ENCODE measurements at regions not wholly inside any gene's neighbourhood (a gene's known extent, or its start where the extent isn't known, plus 50 kb on each side); places are given as distances from the start of the nearest gene placed in this dataset.

DNA sequence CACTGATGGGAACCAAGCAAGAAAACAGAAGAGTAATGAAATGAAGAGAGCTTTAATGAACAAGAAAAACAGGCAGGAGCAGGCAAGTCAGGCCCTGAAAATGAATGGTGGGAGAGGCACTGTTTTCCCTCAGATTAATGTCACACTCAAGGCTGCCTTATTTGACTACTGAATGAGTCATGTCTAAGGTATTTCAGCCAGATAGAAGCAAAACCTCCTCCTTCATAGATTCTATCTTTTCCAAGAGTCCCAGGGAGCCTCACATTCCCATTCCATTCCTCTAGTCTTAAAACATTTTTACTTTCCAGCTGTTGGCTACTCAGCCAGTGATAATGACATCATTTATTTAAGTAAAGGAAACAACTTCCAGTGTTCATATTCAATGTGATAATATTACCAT, 228.4 kb upstream of the NRIP1 start:
- in situ Hi-C loops (cut with HindIII; ENCODE audit: extremely low pct_ligation_motif_present, low pct_unique_long_range_greater_than_20kb): no loop called here
- no peak overlapping the region for H3K27ac ChIP-seq (ENCODE audit: extremely low read length, insufficient read depth, low read length)
- H3K27me3 ChIP-seq (ENCODE audit: control insufficient read depth in 1 of 2, insufficient read depth in 2 of 2, low read length in 2 of 2): no peaks in the 10 kb centered on the region
- TF ChIP-seq, protein P1, sequence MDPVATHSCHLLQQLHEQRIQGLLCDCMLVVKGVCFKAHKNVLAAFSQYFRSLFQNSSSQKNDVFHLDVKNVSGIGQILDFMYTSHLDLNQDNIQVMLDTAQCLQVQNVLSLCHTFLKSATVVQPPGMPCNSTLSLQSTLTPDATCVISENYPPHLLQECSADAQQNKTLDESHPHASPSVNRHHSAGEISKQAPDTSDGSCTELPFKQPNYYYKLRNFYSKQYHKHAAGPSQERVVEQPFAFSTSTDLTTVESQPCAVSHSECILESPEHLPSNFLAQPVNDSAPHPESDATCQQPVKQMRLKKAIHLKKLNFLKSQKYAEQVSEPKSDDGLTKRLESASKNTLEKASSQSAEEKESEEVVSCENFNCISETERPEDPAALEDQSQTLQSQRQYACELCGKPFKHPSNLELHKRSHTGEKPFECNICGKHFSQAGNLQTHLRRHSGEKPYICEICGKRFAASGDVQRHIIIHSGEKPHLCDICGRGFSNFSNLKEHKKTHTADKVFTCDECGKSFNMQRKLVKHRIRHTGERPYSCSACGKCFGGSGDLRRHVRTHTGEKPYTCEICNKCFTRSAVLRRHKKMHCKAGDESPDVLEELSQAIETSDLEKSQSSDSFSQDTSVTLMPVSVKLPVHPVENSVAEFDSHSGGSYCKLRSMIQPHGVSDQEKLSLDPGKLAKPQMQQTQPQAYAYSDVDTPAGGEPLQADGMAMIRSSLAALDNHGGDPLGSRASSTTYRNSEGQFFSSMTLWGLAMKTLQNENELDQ (CRISPR knock-in tag; IDR thresholded peaks at IDR 0.05; ENCODE audit: borderline replicate concordance): no peak
- TF ChIP-seq FOSL1 (CRISPR knock-in tag; IDR thresholded peaks at IDR 0.05; ENCODE audit: borderline replicate concordance): peak; percentile 60
- no peak for TF ChIP-seq ZNF205 (CRISPR knock-in tag; IDR thresholded peaks at IDR 0.05)
- TF ChIP-seq RAD51 (IDR thresholded peaks at IDR 0.05; ENCODE audit: borderline replicate concordance): no peak
- TF ChIP-seq ZNF350 (CRISPR knock-in tag; IDR thresholded peaks at IDR 0.05; ENCODE audit: borderline replicate concordance, low read depth): no peak
- TF ChIP-seq SETDB1 (CRISPR knock-in tag; IDR thresholded peaks at IDR 0.05; ENCODE audit: borderline replicate concordance): no peak
- no peak for TF ChIP-seq AGO2 (optimal IDR thresholded peaks at IDR 0.05; ENCODE audit: low read depth, low read length)
- TF ChIP-seq, protein P2, sequence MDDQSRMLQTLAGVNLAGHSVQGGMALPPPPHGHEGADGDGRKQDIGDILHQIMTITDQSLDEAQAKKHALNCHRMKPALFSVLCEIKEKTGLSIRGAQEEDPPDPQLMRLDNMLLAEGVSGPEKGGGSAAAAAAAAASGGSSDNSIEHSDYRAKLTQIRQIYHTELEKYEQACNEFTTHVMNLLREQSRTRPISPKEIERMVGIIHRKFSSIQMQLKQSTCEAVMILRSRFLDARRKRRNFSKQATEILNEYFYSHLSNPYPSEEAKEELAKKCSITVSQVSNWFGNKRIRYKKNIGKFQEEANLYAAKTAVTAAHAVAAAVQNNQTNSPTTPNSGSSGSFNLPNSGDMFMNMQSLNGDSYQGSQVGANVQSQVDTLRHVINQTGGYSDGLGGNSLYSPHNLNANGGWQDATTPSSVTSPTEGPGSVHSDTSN (CRISPR knock-in tag; IDR thresholded peaks at IDR 0.05; ENCODE audit: borderline replicate concordance): no peak
- TF ChIP-seq ZNF446 (CRISPR knock-in tag; IDR thresholded peaks at IDR 0.05): no peak
- TF ChIP-seq, protein P3, sequence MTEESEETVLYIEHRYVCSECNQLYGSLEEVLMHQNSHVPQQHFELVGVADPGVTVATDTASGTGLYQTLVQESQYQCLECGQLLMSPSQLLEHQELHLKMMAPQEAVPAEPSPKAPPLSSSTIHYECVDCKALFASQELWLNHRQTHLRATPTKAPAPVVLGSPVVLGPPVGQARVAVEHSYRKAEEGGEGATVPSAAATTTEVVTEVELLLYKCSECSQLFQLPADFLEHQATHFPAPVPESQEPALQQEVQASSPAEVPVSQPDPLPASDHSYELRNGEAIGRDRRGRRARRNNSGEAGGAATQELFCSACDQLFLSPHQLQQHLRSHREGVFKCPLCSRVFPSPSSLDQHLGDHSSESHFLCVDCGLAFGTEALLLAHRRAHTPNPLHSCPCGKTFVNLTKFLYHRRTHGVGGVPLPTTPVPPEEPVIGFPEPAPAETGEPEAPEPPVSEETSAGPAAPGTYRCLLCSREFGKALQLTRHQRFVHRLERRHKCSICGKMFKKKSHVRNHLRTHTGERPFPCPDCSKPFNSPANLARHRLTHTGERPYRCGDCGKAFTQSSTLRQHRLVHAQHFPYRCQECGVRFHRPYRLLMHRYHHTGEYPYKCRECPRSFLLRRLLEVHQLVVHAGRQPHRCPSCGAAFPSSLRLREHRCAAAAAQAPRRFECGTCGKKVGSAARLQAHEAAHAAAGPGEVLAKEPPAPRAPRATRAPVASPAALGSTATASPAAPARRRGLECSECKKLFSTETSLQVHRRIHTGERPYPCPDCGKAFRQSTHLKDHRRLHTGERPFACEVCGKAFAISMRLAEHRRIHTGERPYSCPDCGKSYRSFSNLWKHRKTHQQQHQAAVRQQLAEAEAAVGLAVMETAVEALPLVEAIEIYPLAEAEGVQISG (CRISPR knock-in tag; IDR thresholded peaks at IDR 0.05): no peak
- no peak for TF ChIP-seq PCBP1 (IDR thresholded peaks at IDR 0.05; ENCODE audit: borderline replicate concordance, low read depth, low read length)
- no peak for TF ChIP-seq TGIF2 (CRISPR knock-in tag; IDR thresholded peaks at IDR 0.05)
- 0 out of 2 replicates have a peak, but pooled peaks have one; percentile 48 for TF ChIP-seq JUND (CRISPR knock-in tag; IDR thresholded peaks at IDR 0.05)
- TF ChIP-seq, protein P4, sequence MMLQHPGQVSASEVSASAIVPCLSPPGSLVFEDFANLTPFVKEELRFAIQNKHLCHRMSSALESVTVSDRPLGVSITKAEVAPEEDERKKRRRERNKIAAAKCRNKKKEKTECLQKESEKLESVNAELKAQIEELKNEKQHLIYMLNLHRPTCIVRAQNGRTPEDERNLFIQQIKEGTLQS (CRISPR knock-in tag; IDR thresholded peaks at IDR 0.05): 0 out of 2 replicates have a peak, but pooled peaks have one; percentile 51
- TF ChIP-seq SSRP1 (CRISPR knock-in tag; IDR thresholded peaks at IDR 0.05): no peak
- no peak for TF ChIP-seq EED (CRISPR knock-in tag; IDR thresholded peaks at IDR 0.05)
- no peak for TF ChIP-seq ZKSCAN5 (CRISPR knock-in tag; IDR thresholded peaks at IDR 0.05)
- no peak for TF ChIP-seq ZNF775 (CRISPR knock-in tag; IDR thresholded peaks at IDR 0.05; ENCODE audit: borderline replicate concordance)
- no peak for TF ChIP-seq ZBTB1 (CRISPR knock-in tag; IDR thresholded peaks at IDR 0.05; ENCODE audit: borderline replicate concordance)
- no peak for TF ChIP-seq SRY (CRISPR knock-in tag; IDR thresholded peaks at IDR 0.05)
- no peak for TF ChIP-seq SIX4 (CRISPR knock-in tag; IDR thresholded peaks at IDR 0.05)
- peak; percentile 74 for TF ChIP-seq FOSL2 (CRISPR knock-in tag; IDR thresholded peaks at IDR 0.05)

More for the DNA sequence above, 228.4 kb upstream of the NRIP1 start:
- intact Hi-C loops (cut with micrococcal nuclease; ENCODE audit: unreplicated experiment): loop anchor here (5.0 to 10.0 kb wide), 2 partner anchors 192 to 226 kb away; no protein-coding TSS in a partner anchor
- Histone ChIP-seq H3K4me2 (ENCODE audit: low read depth, low read length) (no peak overlapping the region), H2AFZ (ENCODE audit: low read length) (no peak overlapping the region), H4K20me1 (ENCODE audit: insufficient read depth, low read length) (no peaks in the 10 kb centered on the region), H3K79me2 (ENCODE audit: insufficient read depth, low read length) (no peaks in the 10 kb centered on the region), H3K9me3 (ENCODE audit: low read length) (no peaks in the 10 kb centered on the region), H3K4me3 (replicated peaks in 1 of 3; ENCODE audit: insufficient read depth in 1 of 3, low read depth in 2 of 3, low read length in 3 of 3) (no peak overlapping the region), H3K9ac (ENCODE audit: insufficient read depth, low read depth, low read length) (no peak overlapping the region), H3K4me1 (ENCODE audit: insufficient read depth, low read length) (peaks cover 37% of the 10 kb centered on the region), H3K36me3 (replicated peaks in 1 of 2; ENCODE audit: control insufficient read depth in 1 of 2, insufficient read depth in 2 of 2, low read length in 2 of 2) (no peaks in the 10 kb centered on the region)
- ChIA-PET CTCF (ENCODE audit: low intra/inter-chr PET ratio, low total read pairs) (no interaction called here), POLR2A (no interaction called here)
- no peak for ATAC-seq
- no TSS peak for BruUV-seq (replicated peaks)
- DNase-seq (ENCODE audit: low spot score): peak; percentile 30
- FAIRE-seq: no peak
